ENCODE measurements at regions not wholly inside any gene's neighbourhood (a gene's known extent, or its start where the extent isn't known, plus 50 kb on each side); places are given as distances from the start of the nearest gene placed in this dataset.

DNA sequence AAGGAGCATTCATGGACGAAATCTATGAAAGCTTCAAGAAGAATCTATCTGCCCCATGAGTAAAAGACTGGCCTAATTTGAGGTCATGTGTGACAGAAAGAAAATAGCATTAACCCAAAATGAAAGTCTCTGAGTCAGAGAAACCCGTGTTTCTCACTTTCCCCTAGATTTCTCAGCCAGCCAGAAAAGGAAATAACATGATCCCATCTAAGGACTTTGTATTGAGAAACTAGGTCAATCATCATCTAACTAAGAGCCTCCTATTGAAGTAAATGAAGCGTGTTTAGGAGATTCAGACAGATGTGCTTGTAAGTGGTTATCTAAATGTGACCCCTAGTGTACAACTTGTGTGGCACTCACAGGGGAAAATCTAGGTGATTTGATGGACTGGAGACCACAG is 77.3 kb upstream of the ZNF366 start:
- TF ChIP-seq, protein P1, sequence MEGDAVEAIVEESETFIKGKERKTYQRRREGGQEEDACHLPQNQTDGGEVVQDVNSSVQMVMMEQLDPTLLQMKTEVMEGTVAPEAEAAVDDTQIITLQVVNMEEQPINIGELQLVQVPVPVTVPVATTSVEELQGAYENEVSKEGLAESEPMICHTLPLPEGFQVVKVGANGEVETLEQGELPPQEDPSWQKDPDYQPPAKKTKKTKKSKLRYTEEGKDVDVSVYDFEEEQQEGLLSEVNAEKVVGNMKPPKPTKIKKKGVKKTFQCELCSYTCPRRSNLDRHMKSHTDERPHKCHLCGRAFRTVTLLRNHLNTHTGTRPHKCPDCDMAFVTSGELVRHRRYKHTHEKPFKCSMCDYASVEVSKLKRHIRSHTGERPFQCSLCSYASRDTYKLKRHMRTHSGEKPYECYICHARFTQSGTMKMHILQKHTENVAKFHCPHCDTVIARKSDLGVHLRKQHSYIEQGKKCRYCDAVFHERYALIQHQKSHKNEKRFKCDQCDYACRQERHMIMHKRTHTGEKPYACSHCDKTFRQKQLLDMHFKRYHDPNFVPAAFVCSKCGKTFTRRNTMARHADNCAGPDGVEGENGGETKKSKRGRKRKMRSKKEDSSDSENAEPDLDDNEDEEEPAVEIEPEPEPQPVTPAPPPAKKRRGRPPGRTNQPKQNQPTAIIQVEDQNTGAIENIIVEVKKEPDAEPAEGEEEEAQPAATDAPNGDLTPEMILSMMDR (IDR thresholded peaks at IDR 0.05) = no peak
- no peak for TF ChIP-seq POLR2A (IDR thresholded peaks at IDR 0.05)
